MM.1S (cell line): ENCODE measurements at regions not wholly inside any gene's neighbourhood (a gene's known extent, or its start where the extent isn't known, plus 50 kb on each side); places are given as distances from the start of the nearest gene placed in this dataset.

ENCODE experiments used
- DNase-seq: peaks from one replicate; pipeline ENCODE4 v3.0.0-alpha.2; 2015
- H2AFZ ChIP-seq: fragments of 300-600 bp; sonication (generic); 2 replicates; pipeline ENCODE4 v1.6.0; 2016; ENCODE audit warnings: antibody characterized with exemption, low read length
- H3F3A ChIP-seq: fragments of 300-600 bp; sonication (generic); 2 replicates; pipeline ENCODE4 v1.6.1; 2016; ENCODE audit warnings: mild to moderate bottlenecking, antibody characterized with exemption, low read length, moderate library complexity, mixed read lengths; ENCODE audit not compliant: insufficient read depth
- H3K27ac ChIP-seq: fragments of 300-600 bp; sonication (generic); 2 replicates; pipeline ENCODE4 v1.5.1; 2016; ENCODE audit warnings: mild to moderate bottlenecking, low read length
- H3K27me3 ChIP-seq: fragments of 300-600 bp; sonication (generic); replicated peaks from 2 replicates; pipeline ENCODE4 v1.6.0; 2016; ENCODE audit warnings: low read length; ENCODE audit not compliant: insufficient read depth
- H3K36me3 ChIP-seq: fragments of 300-600 bp; sonication (generic); replicated peaks from 2 replicates; pipeline ENCODE4 v1.6.1; 2016; ENCODE audit warnings: mild to moderate bottlenecking, low read length, mixed read lengths; ENCODE audit not compliant: insufficient read depth
- H3K4me1 ChIP-seq: fragments of 300-600 bp; sonication (generic); 2 replicates; pipeline ENCODE4 v1.6.1; 2016; ENCODE audit warnings: low read length, mixed read lengths
- H3K4me2 ChIP-seq: fragments of 300-600 bp; sonication (generic); 2 replicates; pipeline ENCODE4 v1.6.0; 2016; ENCODE audit warnings: low read depth, low read length
- H3K4me3 ChIP-seq: fragments of 300-600 bp; sonication (generic); 2 replicates; pipeline ENCODE4 v1.5.1; 2016; ENCODE audit warnings: low read length, mixed read lengths
- H3K79me2 ChIP-seq: fragments of 300-600 bp; sonication (generic); 2 replicates; pipeline ENCODE4 v1.6.1; 2016; ENCODE audit warnings: mixed run types, low read length, mixed read lengths
- H3K9ac ChIP-seq: fragments of 300-600 bp; sonication (generic); 2 replicates; pipeline ENCODE4 v1.6.1; 2016; ENCODE audit warnings: low read length, mixed read lengths
- H3K9me2 ChIP-seq: fragments of 300-600 bp; sonication (generic); replicated peaks from 2 replicates; pipeline ENCODE4 v1.6.1; 2016; ENCODE audit warnings: mild to moderate bottlenecking, low read length, mixed read lengths; ENCODE audit not compliant: insufficient read depth
- H3K9me3 ChIP-seq: fragments of 300-600 bp; sonication (generic); replicated peaks from 2 replicates; pipeline ENCODE4 v1.6.1; 2016; ENCODE audit warnings: mild to moderate bottlenecking, low read length, mixed read lengths; ENCODE audit not compliant: insufficient read depth
- H4K20me1 ChIP-seq: fragments of 300-600 bp; sonication (generic); 2 replicates; pipeline ENCODE4 v1.6.1; 2016; ENCODE audit warnings: mild to moderate bottlenecking, low read length, moderate library complexity, mixed read lengths; ENCODE audit not compliant: insufficient read depth
- CTCF ChIP-seq: fragments of 300-600 bp; sonication (generic); IDR thresholded peaks from 2 replicates; pipeline ENCODE4 v1.5.1; 2016; ENCODE audit warnings: antibody characterized with exemption, low read length, mixed read lengths
- EZH2 ChIP-seq: fragments of 300-600 bp; sonication (generic); optimal IDR thresholded peaks from 2 replicates; pipeline ENCODE3; 2017; ENCODE audit warnings: low read depth, mild to moderate bottlenecking, antibody characterized with exemption, low read length, mixed read lengths
- EZH2phosphoT487 ChIP-seq: fragments of 300-600 bp; sonication (generic); IDR thresholded peaks from 2 replicates; pipeline ENCODE4 v1.6.1; 2018; ENCODE audit warnings: antibody characterized with exemption, low read length

GRCh38 chr3:148588291-148588690 is 109.4 kb upstream of the AGTR1 start:
- Histone ChIP-seq H3K4me3 (no peak overlapping the region), H3K9me3 (no peaks in the 10 kb centered on the region), H3K27me3 (no peaks in the 10 kb centered on the region), H3K9ac (no peak overlapping the region), H3K4me1 (no peaks in the 10 kb centered on the region), H3K36me3 (no peaks in the 10 kb centered on the region), H3K79me2 (no peaks in the 10 kb centered on the region), H3F3A (no peaks in the 10 kb centered on the region), H4K20me1 (no peaks in the 10 kb centered on the region), H3K4me2 (no peak overlapping the region), H2AFZ (no peak overlapping the region), H3K9me2 (no peaks in the 10 kb centered on the region), H3K27ac (no peak overlapping the region)
- TF ChIP-seq CTCF (no peak), EZH2phosphoT487 (no peak), EZH2 (no peak)
- DNase-seq, result no peak

- no peaks in the 10 kb centered on the region for H3K27me3 ChIP-seq
- no peaks in the 10 kb centered on the region for H3K9me3 ChIP-seq
- H3K27ac ChIP-seq, result no peak overlapping the region
- H3K4me2 ChIP-seq, result no peak overlapping the region
- no peaks in the 10 kb centered on the region for H3K4me1 ChIP-seq
- DNase-seq, result no peak
- H3K79me2 ChIP-seq, result no peaks in the 10 kb centered on the region
- no peaks in the 10 kb centered on the region for H4K20me1 ChIP-seq
- TF ChIP-seq EZH2phosphoT487 (no peak), CTCF (no peak), EZH2 (no peak)
- no peak overlapping the region for H3K9ac ChIP-seq
- no peaks in the 10 kb centered on the region for H3K36me3 ChIP-seq
- no peaks in the 10 kb centered on the region for H3F3A ChIP-seq
- H3K4me3 ChIP-seq, result no peak overlapping the region
- H2AFZ ChIP-seq, result no peak overlapping the region
- no peaks in the 10 kb centered on the region for H3K9me2 ChIP-seq
These were observed 106.2 kb upstream of the AGTR1 start for GRCh38 chr3:148591525-148591924.

GRCh38 chr3:148598619-148599018 is 99.1 kb upstream of the AGTR1 start:
- Histone ChIP-seq H2AFZ (no peak overlapping the region), H3K27ac (no peak overlapping the region), H4K20me1 (no peaks in the 10 kb centered on the region), H3K9ac (no peak overlapping the region), H3K79me2 (no peaks in the 10 kb centered on the region), H3K9me3 (no peaks in the 10 kb centered on the region), H3F3A (no peaks in the 10 kb centered on the region), H3K36me3 (no peaks in the 10 kb centered on the region), H3K4me3 (no peak overlapping the region), H3K9me2 (no peaks in the 10 kb centered on the region), H3K27me3 (no peaks in the 10 kb centered on the region), H3K4me2 (no peak overlapping the region), H3K4me1 (no peaks in the 10 kb centered on the region)
- TF ChIP-seq CTCF (no peak), EZH2phosphoT487 (no peak), EZH2 (no peak)
- DNase-seq, result no peak
